H1 (cell line): ENCODE measurements at regions not wholly inside any gene's neighbourhood (a gene's known extent, or its start where the extent isn't known, plus 50 kb on each side); places are given as distances from the start of the nearest gene placed in this dataset.

Experiments
- CTCF ChIA-PET: fragments of 300-600 bp; sonication (Branson Sonifier 250); formaldehyde crosslinking; loops from one replicate; lab custom pipeline; 2021; ENCODE audit not compliant: partially characterized antibody; lab: Charles Lee
- POLR2A ChIA-PET: fragments of 300-600 bp; sonication (Branson Sonifier 250); formaldehyde crosslinking; loops from one replicate; lab custom pipeline; 2021; ENCODE audit warnings: inconsistent platforms; ENCODE audit not compliant: partially characterized antibody; lab: Charles Lee
- DNase-seq, 2 experiments: peaks; one replicate each; pipeline versions ENCODE4 v3.0.0 to v3.0.0-alpha.2; 2010 to 2022; ENCODE audit warnings: low spot score in 2 of 2, low read depth in 1 of 2, mixed read lengths in 1 of 2
- FAIRE-seq: peaks from 2 replicates; lab custom pipeline; 2011; peaks lifted over from hg19 to GRCh38; lab: Jason Lieb, UNC
- H2AFZ ChIP-seq: 2 replicates; pipeline ENCODE4 v1.8.1; 2012; ENCODE audit warnings: low read length, inconsistent platforms
- H2AK5ac ChIP-seq: 2 replicates; pipeline ENCODE4 v1.6.1; 2013; ENCODE audit warnings: low read depth, low read length
- H2BK120ac ChIP-seq: replicated peaks from 2 replicates; pipeline ENCODE3; 2013; ENCODE audit warnings: low read depth, low read length, inconsistent platforms
- H2BK12ac ChIP-seq: 2 replicates; pipeline ENCODE4 v1.6.1; 2013; ENCODE audit warnings: low read depth, low read length
- H2BK15ac ChIP-seq: 2 replicates; pipeline ENCODE4 v1.6.1; 2013; ENCODE audit warnings: low read length
- H2BK20ac ChIP-seq: 2 replicates; pipeline ENCODE4 v1.6.1; 2013; ENCODE audit warnings: low read length
- H2BK5ac ChIP-seq: 2 replicates; pipeline ENCODE4 v1.6.1; 2013; ENCODE audit warnings: low read depth, low read length
- H3K14ac ChIP-seq: 2 replicates; pipeline ENCODE4 v1.6.1; 2013; ENCODE audit warnings: inconsistent platforms; ENCODE audit not compliant: insufficient read length
- H3K18ac ChIP-seq: 2 replicates; pipeline ENCODE4 v1.6.1; 2013; ENCODE audit warnings: low read length; ENCODE audit errors: extremely low read depth
- H3K23ac ChIP-seq: 2 replicates; pipeline ENCODE4 v1.6.1; 2013; ENCODE audit warnings: inconsistent platforms; ENCODE audit not compliant: insufficient read length
- H3K23me2 ChIP-seq: 2 replicates; pipeline ENCODE4 v1.6.1; 2013; ENCODE audit warnings: low read depth, low read length
- H3K27ac ChIP-seq: 2 replicates; pipeline ENCODE4 v1.6.1; 2011; ENCODE audit warnings: low read depth, low read length, inconsistent platforms
- H3K27me3 ChIP-seq, 4 experiments: replicated peaks in 1 of 4; 1 replicate in 1 of 4; 2 replicates in 3 of 4; pipeline versions ENCODE4 v1.6.1 to v1.8.1; 2011 to 2013; ENCODE audit warnings: low read length in 3 of 4, mild to moderate bottlenecking in 3 of 4, inconsistent platforms in 2 of 4, mixed read lengths in 2 of 4, moderate library complexity in 1 of 4; ENCODE audit not compliant: control insufficient read depth in 3 of 4, insufficient read depth in 3 of 4; ENCODE audit errors: extremely low read depth in 1 of 4
- H3K36me3 ChIP-seq, 4 experiments: 2 replicates each; pipeline versions ENCODE4 v1.6.1 to v1.8.1; 2011 to 2013; ENCODE audit warnings: mild to moderate bottlenecking in 4 of 4, low read length in 3 of 4, moderate library complexity in 2 of 4, control low read depth in 1 of 4, inconsistent platforms in 1 of 4; ENCODE audit not compliant: insufficient read depth in 4 of 4, control insufficient read depth in 2 of 4
- H3K4ac ChIP-seq: replicated peaks from 2 replicates; pipeline ENCODE3; 2013; ENCODE audit warnings: low read length, low read depth, mixed read lengths, inconsistent platforms; ENCODE audit not compliant: insufficient read length
- H3K4me1 ChIP-seq, 4 experiments: replicated peaks in 1 of 4; 1 replicate in 1 of 4; 2 replicates in 3 of 4; pipeline versions ENCODE4 v1.6.1 to v1.8.1; 2011 to 2013; ENCODE audit warnings: low read length in 3 of 4, inconsistent platforms in 2 of 4, mixed read lengths in 1 of 4; ENCODE audit not compliant: insufficient read depth in 4 of 4, control insufficient read depth in 3 of 4
- H3K4me2 ChIP-seq, 2 experiments: 2 replicates each; pipeline versions ENCODE4 v1.6.1 to v1.8.1; 2011 to 2013; ENCODE audit warnings: low read depth in 2 of 2, low read length in 2 of 2, control low read depth in 1 of 2, inconsistent platforms in 1 of 2, mild to moderate bottlenecking in 1 of 2; ENCODE audit not compliant: insufficient read depth in 1 of 2
- H3K4me3 ChIP-seq, 4 experiments: fragments of 200-600, 300-600 bp in 1 of 4; sonication (generic), shearing (Covaris generic), sonication (Bioruptor Twin) in 1 of 4; 2 replicates each; pipeline versions ENCODE4 v1.5.1 to v1.8.1; 2011 to 2016; ENCODE audit warnings: low read length in 4 of 4, low read depth in 3 of 4, control low read depth in 2 of 4, inconsistent platforms in 2 of 4, mild to moderate bottlenecking in 2 of 4, mixed read lengths in 1 of 4, moderate library complexity in 1 of 4; ENCODE audit not compliant: insufficient read depth in 2 of 4; ENCODE audit errors: extremely low read depth in 1 of 4
- H3K56ac ChIP-seq: replicated peaks from 2 replicates; pipeline ENCODE3; 2013; ENCODE audit warnings: low read depth, mild to moderate bottlenecking, mixed read lengths, low read length, inconsistent platforms; ENCODE audit not compliant: insufficient read length
- H3K79me1 ChIP-seq: 2 replicates; pipeline ENCODE4 v1.6.1; 2013; ENCODE audit warnings: low read depth, low read length, control low read depth
- H3K79me2 ChIP-seq, 2 experiments: 2 replicates each; pipeline versions ENCODE4 v1.6.1 to v1.8.1; 2012 to 2013; ENCODE audit warnings: low read length in 2 of 2, mild to moderate bottlenecking in 2 of 2, inconsistent platforms in 1 of 2; ENCODE audit not compliant: insufficient read depth in 2 of 2, control insufficient read depth in 1 of 2
- H3K9ac ChIP-seq, 4 experiments: replicated peaks in 1 of 4; 1 replicate in 1 of 4; 2 replicates in 3 of 4; pipeline versions ENCODE4 v1.6.1 to v1.8.1; 2011 to 2013; ENCODE audit warnings: low read depth in 3 of 4, low read length in 3 of 4, control low read depth in 2 of 4, mild to moderate bottlenecking in 2 of 4, moderate library complexity in 2 of 4, inconsistent platforms in 1 of 4; ENCODE audit errors: extremely low read depth in 1 of 4
- H3K9me3 ChIP-seq, 2 experiments: 2 replicates each; pipeline versions ENCODE4 v1.6.1 to v1.8.1; 2012 to 2013; ENCODE audit warnings: mild to moderate bottlenecking in 2 of 2, moderate library complexity in 2 of 2, control low read depth in 1 of 2, inconsistent platforms in 1 of 2, low read depth in 1 of 2, low read length in 1 of 2, mixed read lengths in 1 of 2; ENCODE audit not compliant: insufficient read depth in 2 of 2
- H4K20me1 ChIP-seq, 2 experiments: replicated peaks in 1 of 2; 2 replicates each; pipeline versions ENCODE3 to v1.8.1; 2011 to 2013; ENCODE audit warnings: inconsistent platforms in 2 of 2, low read length in 2 of 2, mild to moderate bottlenecking in 1 of 2; ENCODE audit not compliant: insufficient read depth in 2 of 2, control insufficient read depth in 1 of 2
- H4K5ac ChIP-seq: 2 replicates; pipeline ENCODE4 v1.6.1; 2013; ENCODE audit warnings: low read length, low read depth, mixed read lengths, inconsistent platforms; ENCODE audit not compliant: insufficient read length
- H4K8ac ChIP-seq: 2 replicates; pipeline ENCODE4 v1.8.0; 2013; ENCODE audit warnings: mild to moderate bottlenecking, moderate library complexity, low read length, inconsistent platforms; ENCODE audit not compliant: insufficient read depth; ENCODE audit errors: extremely low read depth
- H4K91ac ChIP-seq: replicated peaks from 2 replicates; pipeline ENCODE3; 2013; ENCODE audit warnings: low read length, mixed read lengths, inconsistent platforms; ENCODE audit not compliant: insufficient read length
- CEBPB ChIP-seq: IDR thresholded peaks from 2 replicates; pipeline ENCODE4 v1.6.1; 2012; ENCODE audit warnings: low read depth, low read length
- CTCF ChIP-seq, 3 experiments: IDR thresholded peaks; 1 replicate in 2 of 3; 2 replicates in 1 of 3; pipeline versions ENCODE4 v1.5.1 to v1.6.1; 2011; ENCODE audit warnings: low read length in 3 of 3, mild to moderate bottlenecking in 3 of 3, inconsistent platforms in 2 of 3, low read depth in 1 of 3, moderate library complexity in 1 of 3; ENCODE audit not compliant: insufficient read depth in 1 of 3; ENCODE audit errors: control extremely low read depth in 1 of 3
- JUN ChIP-seq: IDR thresholded peaks from 2 replicates; pipeline ENCODE4 v1.6.1; 2011; ENCODE audit warnings: low read depth, mild to moderate bottlenecking, improper control_type of control experiment, low read length
- MAFK ChIP-seq: IDR thresholded peaks from 2 replicates; pipeline ENCODE4 v1.6.1; 2012; ENCODE audit warnings: low read depth, mild to moderate bottlenecking, improper control_type of control experiment, low read length
- NANOG ChIP-seq: IDR thresholded peaks from 2 replicates; pipeline ENCODE4 v1.6.1; 2011; ENCODE audit warnings: low read length, low read depth, mild to moderate bottlenecking, inconsistent platforms; ENCODE audit not compliant: insufficient read depth, poor library complexity, severe bottlenecking
- PHF8 ChIP-seq: fragments of 200-600 bp; sonication (generic); conservative IDR thresholded peaks from 2 replicates; pipeline ENCODE4 v1.7.1; 2012; ENCODE audit warnings: low read depth, mild to moderate bottlenecking, inconsistent platforms, low read length, moderate library complexity
- RFX5 ChIP-seq: IDR thresholded peaks from 2 replicates; pipeline ENCODE4 v1.6.1; 2011; ENCODE audit warnings: low read depth, low read length, improper control_type of control experiment, borderline replicate concordance
- SIRT6 ChIP-seq: IDR thresholded peaks from one replicate; pipeline ENCODE4 v1.7.1; 2012; ENCODE audit warnings: low read length, inconsistent platforms
- SRF ChIP-seq: IDR thresholded peaks from 2 replicates; pipeline ENCODE4 v1.6.1; 2011; ENCODE audit warnings: mild to moderate bottlenecking, low read depth, low read length, moderate library complexity
- TAF7 ChIP-seq: optimal IDR thresholded peaks from 2 replicates; pipeline ENCODE3; 2011; ENCODE audit warnings: low read depth, mild to moderate bottlenecking, inconsistent platforms, low read length, moderate library complexity, borderline replicate concordance
- YY1 ChIP-seq: IDR thresholded peaks from 2 replicates; pipeline ENCODE4 v1.6.1; 2011; ENCODE audit warnings: low read depth, mild to moderate bottlenecking, low read length
- WGBS, 2 experiments: shearing (Covaris generic) in 1 of 2; methylation state at CpG; one replicate each; pipeline versions ENCODE4 v1.1.6 to v1.1.7; 2013 to 2015; ENCODE audit warnings: low lambda C conversion rate in 2 of 2, mixed read lengths in 2 of 2, inconsistent platforms in 1 of 2, low coverage in 1 of 2, missing lambda C conversion rate in 1 of 2; ENCODE audit not compliant: insufficient replicate concordance in 2 of 2, insufficient coverage in 1 of 2, insufficient read length in 1 of 2; ENCODE audit errors: extremely low coverage in 1 of 2, missing lambda C conversion rate in 1 of 2; 5-methylcytosine and 5-hydroxymethylcytosine counted together
- TF ChIP-seq, protein P1 (sequence below): IDR thresholded peaks from 2 replicates; pipeline ENCODE4 v1.6.1; 2011; ENCODE audit warnings: low read length, improper control_type of control experiment

DNA sequence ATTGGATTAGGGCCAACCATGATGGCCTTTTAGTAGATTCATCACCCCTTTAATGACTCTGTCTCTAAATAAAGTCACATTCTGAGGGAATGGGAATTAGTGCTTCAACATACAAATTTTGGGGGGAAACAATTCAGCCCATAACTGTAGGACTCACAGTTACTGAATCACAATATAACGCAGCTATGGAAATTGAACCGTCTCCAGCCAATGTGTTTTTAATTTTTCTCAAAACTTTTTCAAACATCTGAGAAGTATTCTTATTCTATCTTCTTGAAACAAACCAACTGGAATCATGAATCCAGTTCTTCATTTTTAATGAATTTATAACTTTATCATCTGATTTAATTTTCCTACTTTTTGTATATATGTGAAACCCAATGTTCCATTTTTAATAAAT, 373.1 kb upstream of the SYT4 start:
- no peak overlapping the region for H3K9ac ChIP-seq
- no peak overlapping the region for H3K18ac ChIP-seq
- WGBS, 2 experiments = 93% methylated on average over 2 of the region's 2 CpGs; no CpG with 5 or more reads in 1 of the 2 experiments
- H3K56ac ChIP-seq = no peak overlapping the region
- H2BK12ac ChIP-seq = no peak overlapping the region
- H3K36me3 ChIP-seq = no peaks in the 10 kb centered on the region
- no peak overlapping the region for H3K4ac ChIP-seq
- no peak overlapping the region for H2AK5ac ChIP-seq
- no peak overlapping the region for H2AFZ ChIP-seq
- H4K20me1 ChIP-seq = no peaks in the 10 kb centered on the region
- H3K9me3 ChIP-seq = peaks cover 0 to 3% of the 10 kb centered on the region in 2 experiments; a peak in 1 of 4 replicates
- H3K79me1 ChIP-seq = no peaks in the 10 kb centered on the region
- H4K5ac ChIP-seq = no peak overlapping the region
- no peak overlapping the region for H3K27ac ChIP-seq
- DNase-seq = no peak
- no peaks in the 10 kb centered on the region for H3K23me2 ChIP-seq
- no peak overlapping the region for H3K4me2 ChIP-seq
- ChIA-PET CTCF (interaction anchor here (2.0 kb wide), 1 partner anchor 11 kb away, joined by 9 read pairs; no protein-coding TSS in a partner anchor), POLR2A (no interaction called here)
- H2BK20ac ChIP-seq = no peak overlapping the region
- no peak overlapping the region for H3K14ac ChIP-seq
- no peak overlapping the region for H4K91ac ChIP-seq
- no peaks in the 10 kb centered on the region for H3K79me2 ChIP-seq
- no peaks in the 10 kb centered on the region for H3K27me3 ChIP-seq
- H2BK15ac ChIP-seq = no peak overlapping the region
- H3K23ac ChIP-seq = no peak overlapping the region
- no peak for FAIRE-seq
- no peaks in the 10 kb centered on the region for H3K4me1 ChIP-seq
- H2BK5ac ChIP-seq = no peak overlapping the region
- no peak overlapping the region for H2BK120ac ChIP-seq
- no peak overlapping the region for H3K4me3 ChIP-seq
- no peak overlapping the region for H4K8ac ChIP-seq
- TF ChIP-seq, protein P1, sequence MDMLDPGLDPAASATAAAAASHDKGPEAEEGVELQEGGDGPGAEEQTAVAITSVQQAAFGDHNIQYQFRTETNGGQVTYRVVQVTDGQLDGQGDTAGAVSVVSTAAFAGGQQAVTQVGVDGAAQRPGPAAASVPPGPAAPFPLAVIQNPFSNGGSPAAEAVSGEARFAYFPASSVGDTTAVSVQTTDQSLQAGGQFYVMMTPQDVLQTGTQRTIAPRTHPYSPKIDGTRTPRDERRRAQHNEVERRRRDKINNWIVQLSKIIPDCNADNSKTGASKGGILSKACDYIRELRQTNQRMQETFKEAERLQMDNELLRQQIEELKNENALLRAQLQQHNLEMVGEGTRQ = no peak
- TF ChIP-seq CTCF (IDR thresholded peaks at IDR 0.05; ENCODE audit: control extremely low read depth in 1 of 3, insufficient read depth in 1 of 3, low read depth in 1 of 3, low read length in 3 of 3) (no peak), TAF7 (no peak), RFX5 (no peak), CEBPB (no peak), SIRT6 (no peak), PHF8 (no peak), SRF (no peak), JUN (no peak), YY1 (no peak), NANOG (no peak), MAFK (no peak)
